Upper lobe of right lung (tissue), 1 donor: ENCODE measurements at regions not wholly inside any gene's neighbourhood (a gene's known extent, or its start where the extent isn't known, plus 50 kb on each side); places are given as distances from the start of the nearest gene placed in this dataset.

Source experiments
- ATAC-seq: fragments of 200-7000 bp; cut with Tn5 transposase; one replicate; pipeline ENCODE4 v1.9.1; 2020; ENCODE audit warnings: mild to moderate bottlenecking, moderate library complexity
- DNase-seq: peaks from one replicate; pipeline ENCODE4 v3.0.0-alpha.2; 2020
- H3K27ac ChIP-seq: fragments of 200-600 bp; one replicate; pipeline ENCODE4 v1.8.0; 2022
- H3K27me3 ChIP-seq: fragments of 200-600 bp; one replicate; pipeline ENCODE4 v1.8.0; 2022; ENCODE audit warnings: mild to moderate bottlenecking
- H3K36me3 ChIP-seq: fragments of 200-600 bp; one replicate; pipeline ENCODE4 v1.8.0; 2022
- H3K4me1 ChIP-seq: fragments of 200-600 bp; one replicate; pipeline ENCODE4 v1.8.0; 2022
- H3K4me3 ChIP-seq: fragments of 200-600 bp; one replicate; pipeline ENCODE4 v1.8.0; 2022; ENCODE audit warnings: mild to moderate bottlenecking
- H3K9me3 ChIP-seq: fragments of 200-600 bp; one replicate; pipeline ENCODE4 v1.8.0; 2022
- CTCF ChIP-seq: fragments of 200-600 bp; IDR thresholded peaks from one replicate; pipeline ENCODE4 v1.8.0; 2022; ENCODE audit warnings: antibody characterized with exemption
- intact Hi-C: fragments of 100-400 bp; cut with DNase I; formaldehyde crosslinking; loops from one replicate; pipeline ENCODE4 v1.11.0; 2022
- donor health status: DM: no; HTN: yes; CAD: no; lungs with severe emphysema.

DNA sequence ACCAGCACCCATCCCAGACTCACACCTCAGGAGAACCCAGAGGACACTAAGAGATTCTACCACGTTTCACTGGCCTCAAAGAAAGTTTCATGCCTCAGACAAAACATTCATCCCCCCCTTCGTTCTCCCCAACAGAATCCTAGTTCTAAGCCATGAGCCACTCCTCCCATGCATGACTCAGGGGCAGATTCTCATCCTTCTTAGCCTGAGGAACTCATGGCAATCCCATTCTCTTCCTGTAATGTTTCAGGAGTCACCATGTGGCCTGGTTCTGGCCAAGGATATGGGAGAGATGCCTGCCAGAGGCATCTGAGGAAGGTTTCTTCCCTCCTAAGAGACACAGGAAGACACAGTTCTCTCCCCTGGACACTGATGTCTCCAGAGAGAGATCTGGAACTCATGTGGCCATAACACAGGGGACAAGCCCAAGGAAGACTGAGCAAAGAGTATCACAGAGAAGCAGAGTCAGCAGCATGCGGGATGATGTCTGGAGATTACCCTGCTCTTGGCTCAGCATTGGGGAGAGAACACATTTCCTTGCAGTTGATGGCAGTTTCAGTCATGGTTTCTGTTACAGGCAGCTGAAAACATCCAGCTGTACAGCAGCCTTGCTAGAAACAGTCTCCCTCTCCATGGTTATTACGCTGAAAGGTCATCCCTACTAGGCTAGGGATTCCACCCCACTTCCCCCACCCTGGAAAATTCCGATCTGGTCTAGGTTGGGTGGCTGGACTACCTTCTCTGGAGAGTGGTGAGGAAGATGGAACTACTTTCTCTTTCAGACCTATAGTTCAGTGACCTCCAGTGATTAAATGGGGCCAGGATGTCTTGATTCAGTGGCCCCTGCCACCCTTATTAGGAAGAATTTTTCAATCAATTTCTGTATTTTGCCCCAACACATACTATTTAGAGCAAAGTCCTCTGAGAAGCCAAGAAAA lies 115.4 kb downstream of the ZNF608 start:
- Histone ChIP-seq H3K9me3 (no peaks in the 10 kb centered on the region), H3K4me1 (no peaks in the 10 kb centered on the region), H3K27ac (no peak overlapping the region), H3K4me3 (no peak overlapping the region), H3K36me3 (no peaks in the 10 kb centered on the region), H3K27me3 (no peaks in the 10 kb centered on the region)
- intact Hi-C loops, result no loop called here
- ATAC-seq (no peak), DNase-seq (no peak)
- TF ChIP-seq CTCF, result no peak

DNA sequence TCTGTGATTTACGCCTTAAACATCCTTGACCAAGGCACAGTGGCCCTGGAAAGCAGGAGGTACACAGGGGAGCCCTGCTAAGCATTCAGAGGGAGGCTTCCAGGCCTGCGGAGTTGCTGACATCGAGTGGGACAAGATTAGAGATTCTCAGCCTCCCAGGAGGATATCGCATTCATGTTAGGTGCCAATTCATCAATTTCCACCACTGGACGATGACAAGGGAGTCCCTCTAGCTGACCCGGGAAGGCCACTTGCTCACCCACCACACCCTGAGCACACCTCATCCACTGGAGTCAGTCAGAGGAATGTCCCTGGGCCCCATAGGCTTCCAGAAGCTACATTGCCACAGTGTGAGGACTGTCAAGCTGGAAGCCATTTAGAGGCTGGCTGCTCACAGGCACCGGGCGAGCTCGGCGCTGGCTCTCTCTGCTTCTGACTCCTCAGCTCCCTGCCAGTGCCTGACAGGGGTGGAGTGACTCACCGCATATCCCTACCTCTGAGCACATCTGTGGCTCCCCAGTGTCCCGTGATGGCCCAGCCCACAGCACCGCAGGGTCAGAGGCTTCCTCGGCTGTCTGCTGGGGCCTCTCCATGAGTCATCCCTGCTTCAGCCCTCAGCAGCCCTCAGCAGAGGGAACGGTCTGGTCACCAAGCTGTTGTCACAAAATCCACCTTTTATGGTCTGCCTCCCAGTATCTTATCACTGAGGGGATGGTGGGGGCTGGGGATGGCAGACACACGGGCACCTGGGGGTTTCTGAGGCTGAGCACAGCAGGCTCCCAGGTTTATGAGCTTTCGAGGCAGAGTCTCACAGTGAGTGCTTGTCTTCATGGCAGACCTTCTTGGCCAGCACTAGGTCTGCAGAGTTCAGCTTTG lies 117.5 kb downstream of the ZNF608 start:
- no peak for DNase-seq
- intact Hi-C loops, result no loop called here
- Histone ChIP-seq H3K9me3 (no peaks in the 10 kb centered on the region), H3K27me3 (no peaks in the 10 kb centered on the region), H3K4me3 (no peak overlapping the region), H3K27ac (no peak overlapping the region), H3K36me3 (no peaks in the 10 kb centered on the region), H3K4me1 (no peaks in the 10 kb centered on the region)
- ATAC-seq, result peak; percentile 14
- no peak for TF ChIP-seq CTCF

- Histone ChIP-seq H3K27ac (no peak overlapping the region), H3K36me3 (no peaks in the 10 kb centered on the region), H3K4me3 (no peak overlapping the region), H3K4me1 (no peaks in the 10 kb centered on the region), H3K27me3 (no peaks in the 10 kb centered on the region), H3K9me3 (no peaks in the 10 kb centered on the region)
- ATAC-seq (no peak), DNase-seq (no peak)
- TF ChIP-seq CTCF, result no peak
- intact Hi-C loops, result no loop called here
Observed at GRCh38 chr5:124627815-124628595, 118.4 kb downstream of the ZNF608 start.

DNA sequence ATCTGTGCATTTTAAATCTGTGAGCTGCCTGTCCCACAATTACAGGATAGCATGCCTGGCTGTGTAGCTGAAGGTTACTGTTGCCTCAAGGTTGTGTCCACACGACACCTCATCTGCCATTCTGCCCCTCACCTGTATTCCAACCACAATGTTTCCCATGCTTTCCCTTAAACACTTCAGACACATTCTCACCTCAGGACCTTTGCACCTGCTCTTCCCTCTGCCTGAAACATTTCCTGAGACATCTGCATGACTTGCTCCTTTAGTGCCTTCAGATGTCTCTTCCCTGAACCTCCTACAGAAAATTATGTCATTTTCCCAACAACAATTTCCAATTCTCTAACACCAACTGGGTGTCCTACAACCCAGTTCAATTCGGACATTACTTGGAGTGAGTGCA lies 120.4 kb downstream of the ZNF608 start:
- DNase-seq (no peak), ATAC-seq (no peak)
- Histone ChIP-seq H3K36me3 (no peaks in the 10 kb centered on the region), H3K4me1 (no peaks in the 10 kb centered on the region), H3K27ac (no peak overlapping the region), H3K27me3 (no peaks in the 10 kb centered on the region), H3K9me3 (no peaks in the 10 kb centered on the region), H3K4me3 (no peak overlapping the region)
- no peak for TF ChIP-seq CTCF
- intact Hi-C loops, result no loop called here

GRCh38 chr5:124623265-124623664 lies 123.2 kb downstream of the ZNF608 start:
- TF ChIP-seq CTCF, result no peak
- no peaks in the 10 kb centered on the region for H3K4me1 ChIP-seq
- DNase-seq (no peak), ATAC-seq (no peak)
- H3K4me3 ChIP-seq, result no peak overlapping the region
- intact Hi-C loops, result no loop called here
- no peaks in the 10 kb centered on the region for H3K27me3 ChIP-seq
- H3K36me3 ChIP-seq, result no peaks in the 10 kb centered on the region
- no peaks in the 10 kb centered on the region for H3K9me3 ChIP-seq
- H3K27ac ChIP-seq, result no peak overlapping the region
